ENCODE measurements at regions not wholly inside any gene's neighbourhood (a gene's known extent, or its start where the extent isn't known, plus 50 kb on each side); places are given as distances from the start of the nearest gene placed in this dataset.
"Not testable (repeated sequence)": the region's sequence is repeated elsewhere in the genome, so short reads cannot be mapped to it uniquely, and the experiment has no call there.

- Histone ChIP-seq H3K27me3 (no peaks in the 10 kb centered on the region), H3K4me3 (no peak overlapping the region), H3K9me3 (no peaks in the 10 kb centered on the region), H3K27ac (no peak overlapping the region), H3K4me1 (no peaks in the 10 kb centered on the region), H3K36me3 (no peaks in the 10 kb centered on the region)
- TF ChIP-seq POLR2A (IDR thresholded peaks at IDR 0.05) (no peak), EP300 (IDR thresholded peaks at IDR 0.05) (no peak), CTCF (IDR thresholded peaks at IDR 0.05) (no peak), POLR2AphosphoS5 (IDR thresholded peaks at IDR 0.05) (no peak)
- WGBS: 77% methylated on average over 4 of the region's 4 CpGs
- DNase-seq (ENCODE audit: low spot score in 2 of 2): no peak
Measured at GRCh38 chrX:114051667-114052315, 532.1 kb upstream of the HTR2C start.

- Histone ChIP-seq H3K27ac (no peak overlapping the region), H3K4me3 (no peak overlapping the region), H3K36me3 (no peaks in the 10 kb centered on the region), H3K27me3 (no peaks in the 10 kb centered on the region), H3K4me1 (no peaks in the 10 kb centered on the region), H3K9me3 (no peaks in the 10 kb centered on the region)
- WGBS: 93% methylated on average over 7 of the region's 7 CpGs
- no peak for DNase-seq (ENCODE audit: low spot score in 2 of 2)
- TF ChIP-seq POLR2AphosphoS5 (IDR thresholded peaks at IDR 0.05): no peak
- TF ChIP-seq CTCF (IDR thresholded peaks at IDR 0.05): no peak
- no peak for TF ChIP-seq POLR2A (IDR thresholded peaks at IDR 0.05)
- TF ChIP-seq EP300 (IDR thresholded peaks at IDR 0.05): no peak
Measured at GRCh38 chrX:114050075-114050796, 533.6 kb upstream of the HTR2C start.

- H3K36me3 ChIP-seq: no peaks in the 10 kb centered on the region
- H3K27me3 ChIP-seq: no peaks in the 10 kb centered on the region
- H3K4me1 ChIP-seq: no peaks in the 10 kb centered on the region
- TF ChIP-seq POLR2A (IDR thresholded peaks at IDR 0.05): no peak
- TF ChIP-seq CTCF (IDR thresholded peaks at IDR 0.05): no peak
- TF ChIP-seq POLR2AphosphoS5 (IDR thresholded peaks at IDR 0.05): no peak
- no peak for TF ChIP-seq EP300 (IDR thresholded peaks at IDR 0.05)
- WGBS: 65% methylated on average over 3 of the region's 3 CpGs
- H3K4me3 ChIP-seq: no peak overlapping the region
- no peaks in the 10 kb centered on the region for H3K9me3 ChIP-seq
- DNase-seq (ENCODE audit: low spot score in 2 of 2): no peak
- H3K27ac ChIP-seq: no peak overlapping the region
Measured at GRCh38 chrX:114049063-114049462, 534.8 kb upstream of the HTR2C start.

- no peaks in the 10 kb centered on the region for H3K4me1 ChIP-seq
- H3K27ac ChIP-seq: no peak overlapping the region
- 68% methylated on average over 7 of the region's 7 CpGs for WGBS
- no peaks in the 10 kb centered on the region for H3K9me3 ChIP-seq
- H3K36me3 ChIP-seq: no peaks in the 10 kb centered on the region
- no peak for DNase-seq (ENCODE audit: low spot score in 2 of 2)
- no peak overlapping the region for H3K4me3 ChIP-seq
- TF ChIP-seq CTCF (IDR thresholded peaks at IDR 0.05) (no peak), POLR2AphosphoS5 (IDR thresholded peaks at IDR 0.05) (no peak), POLR2A (IDR thresholded peaks at IDR 0.05) (no peak), EP300 (IDR thresholded peaks at IDR 0.05) (no peak)
- H3K27me3 ChIP-seq: no peaks in the 10 kb centered on the region
Measured at GRCh38 chrX:114047558-114047957, 536.3 kb upstream of the HTR2C start.

GRCh38 chrX:114046695-114047279 is 537.1 kb upstream of the HTR2C start:
- no peak for DNase-seq (ENCODE audit: low spot score in 2 of 2)
- Histone ChIP-seq H3K9me3 (no peaks in the 10 kb centered on the region), H3K36me3 (no peaks in the 10 kb centered on the region), H3K27me3 (no peaks in the 10 kb centered on the region), H3K4me3 (no peak overlapping the region), H3K27ac (no peak overlapping the region), H3K4me1 (no peaks in the 10 kb centered on the region)
- TF ChIP-seq POLR2A (IDR thresholded peaks at IDR 0.05) (no peak), CTCF (IDR thresholded peaks at IDR 0.05) (no peak)
- 76% methylated on average over 6 of the region's 6 CpGs for WGBS

GRCh38 chrX:114041470-114041869 is 542.4 kb upstream of the HTR2C start:
- not testable (repeated sequence) for H3K36me3 ChIP-seq; DNase-seq (ENCODE audit: low spot score in 2 of 2); H3K9me3 ChIP-seq; H3K4me3 ChIP-seq; H3K27me3 ChIP-seq; H3K4me1 ChIP-seq; H3K27ac ChIP-seq
- WGBS: 87% methylated on average over 8 of the region's 8 CpGs

GRCh38 chrX:114040661-114041269 is 543.1 kb upstream of the HTR2C start:
- H3K27me3 ChIP-seq; H3K36me3 ChIP-seq; DNase-seq (ENCODE audit: low spot score in 2 of 2); H3K27ac ChIP-seq; H3K4me3 ChIP-seq; H3K4me1 ChIP-seq; H3K9me3 ChIP-seq: not testable (repeated sequence)
- 84% methylated on average over 17 of the region's 18 CpGs for WGBS
